ENCODE measurements at regions not wholly inside any gene's neighbourhood (a gene's known extent, or its start where the extent isn't known, plus 50 kb on each side); places are given as distances from the start of the nearest gene placed in this dataset.
A peak's percentile ranks its signal among the peaks of the same experiment; 100 is the strongest.

GRCh38 chr18:27382567-27383216 lies 197.6 kb upstream of the CHST9 start:
- H3K27me3 ChIP-seq = no peaks in the 10 kb centered on the region
- H3K4me3 ChIP-seq = no peak overlapping the region
- no peaks in the 10 kb centered on the region for H3K4me1 ChIP-seq
- intact Hi-C loops (cut with DNase I; ENCODE audit: low total_unique reads) = no loop called here
- no peaks in the 10 kb centered on the region for H3K9me3 ChIP-seq
- DNase-seq = peak in 1 of 2 donors; percentile 16
- no peaks in the 10 kb centered on the region for H3K36me3 ChIP-seq
- TF ChIP-seq CTCF (IDR thresholded peaks at IDR 0.05) (no peak), POLR2AphosphoS5 (IDR thresholded peaks at IDR 0.05) (no peak), EP300 (IDR thresholded peaks at IDR 0.05) (no peak), POLR2A (IDR thresholded peaks at IDR 0.05) (no peak)
- H3K27ac ChIP-seq = no peak overlapping the region
- 73 to 89% (median 83%) methylated on average over 4 of the region's 4 CpGs for WGBS, 5 donors

- WGBS, 5 donors = 36 to 46% (median 43%) methylated on average over 2 of the region's 2 CpGs
- TF ChIP-seq POLR2AphosphoS5 (IDR thresholded peaks at IDR 0.05) (no peak), EP300 (IDR thresholded peaks at IDR 0.05) (no peak), CTCF (IDR thresholded peaks at IDR 0.05) (no peak), POLR2A (IDR thresholded peaks at IDR 0.05) (no peak)
- Histone ChIP-seq H3K27me3 (no peaks in the 10 kb centered on the region), H3K4me3 (no peak overlapping the region), H3K36me3 (no peaks in the 10 kb centered on the region), H3K27ac (no peak overlapping the region), H3K9me3 (no peaks in the 10 kb centered on the region), H3K4me1 (no peaks in the 10 kb centered on the region)
- intact Hi-C loops (cut with DNase I; ENCODE audit: low total_unique reads) = loop anchor here (10.0 kb wide), 1 partner anchor 216 kb away; no protein-coding TSS in a partner anchor
- DNase-seq = peak in 1 of 2 donors; percentile 28
Observed at GRCh38 chr18:27378431-27379095, 193.5 kb upstream of the CHST9 start.

DNA sequence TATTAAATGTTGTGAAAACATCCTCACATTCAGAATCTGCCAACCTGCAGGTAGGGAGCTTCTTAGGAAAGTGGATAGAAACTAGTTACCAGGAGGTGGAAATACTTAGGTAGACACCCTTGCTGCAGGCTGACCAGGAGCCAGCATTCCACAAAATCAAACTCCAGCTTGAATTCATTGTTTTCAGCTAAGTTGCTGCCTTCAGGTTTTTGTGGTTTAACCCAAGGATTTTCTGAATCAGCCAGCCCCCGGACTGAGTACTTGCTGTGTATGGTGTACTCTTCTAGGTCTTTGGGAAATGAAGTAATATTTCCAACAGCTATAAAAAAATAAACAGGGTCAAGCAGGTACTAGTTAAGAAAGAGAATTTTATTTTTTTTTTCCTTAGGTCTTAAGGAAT lies 192.1 kb upstream of the CHST9 start:
- H3K27ac ChIP-seq = no peak overlapping the region
- TF ChIP-seq CTCF (IDR thresholded peaks at IDR 0.05) (no peak), EP300 (IDR thresholded peaks at IDR 0.05) (no peak), POLR2AphosphoS5 (IDR thresholded peaks at IDR 0.05) (no peak), POLR2A (IDR thresholded peaks at IDR 0.05) (no peak)
- DNase-seq = no peak
- WGBS, 5 donors = 69 to 100% (median 83%) methylated on average over 1 of the region's 1 CpG
- no peaks in the 10 kb centered on the region for H3K4me1 ChIP-seq
- H3K36me3 ChIP-seq = no peaks in the 10 kb centered on the region
- no peaks in the 10 kb centered on the region for H3K9me3 ChIP-seq
- no peaks in the 10 kb centered on the region for H3K27me3 ChIP-seq
- intact Hi-C loops (cut with DNase I; ENCODE audit: low total_unique reads) = loop anchor here (10.0 kb wide), 1 partner anchor 218 kb away; no protein-coding TSS in a partner anchor
- no peak overlapping the region for H3K4me3 ChIP-seq

DNA sequence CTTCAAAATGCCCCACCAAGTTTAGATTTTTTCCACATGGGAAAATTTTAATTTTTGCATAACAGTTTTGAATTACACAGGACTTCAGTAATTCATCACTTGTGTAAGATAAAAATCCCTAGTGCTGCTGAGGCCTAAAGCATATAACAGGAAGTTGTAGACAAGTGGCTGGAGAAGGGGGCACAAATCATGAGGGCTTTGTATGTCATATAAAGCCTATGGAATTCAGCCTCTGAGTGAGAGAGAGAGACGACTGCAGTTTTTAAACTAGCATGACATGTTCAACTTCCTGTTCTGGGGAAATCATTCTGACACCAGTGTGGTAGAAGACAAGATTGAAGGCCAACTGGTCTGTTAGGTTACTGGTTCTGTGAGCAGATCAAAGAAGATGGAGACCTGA lies 187.3 kb upstream of the CHST9 start:
- TF ChIP-seq CTCF (IDR thresholded peaks at IDR 0.05) = no peak
- no peak for TF ChIP-seq EP300 (IDR thresholded peaks at IDR 0.05)
- TF ChIP-seq POLR2A (IDR thresholded peaks at IDR 0.05) = no peak
- TF ChIP-seq POLR2AphosphoS5 (IDR thresholded peaks at IDR 0.05) = no peak

More for the DNA sequence above, 187.3 kb upstream of the CHST9 start:
- DNase-seq = no peak
- no peaks in the 10 kb centered on the region for H3K4me1 ChIP-seq
- no peak overlapping the region for H3K27ac ChIP-seq
- H3K4me3 ChIP-seq = no peak overlapping the region
- intact Hi-C loops (cut with DNase I; ENCODE audit: low total_unique reads) = loop anchor here (10.0 kb wide), 1 partner anchor 222 kb away; no protein-coding TSS in a partner anchor
- H3K36me3 ChIP-seq = no peaks in the 10 kb centered on the region
- H3K9me3 ChIP-seq = no peaks in the 10 kb centered on the region
- WGBS, 5 donors = 38 to 69% (median 47%) methylated on average over 1 of the region's 1 CpG
- no peaks in the 10 kb centered on the region for H3K27me3 ChIP-seq
